Erythroblast (primary cell): ENCODE measurements at regions not wholly inside any gene's neighbourhood (a gene's known extent, or its start where the extent isn't known, plus 50 kb on each side); places are given as distances from the start of the nearest gene placed in this dataset.

ENCODE experiments used
- GATA1 ChIP-seq: IDR thresholded peaks from 2 replicates; pipeline ENCODE4 v1.6.1; 2011; ENCODE audit warnings: low read depth, mild to moderate bottlenecking, control low read depth, low read length, moderate library complexity
- POLR2A ChIP-seq: IDR thresholded peaks from 2 replicates; pipeline ENCODE4 v1.6.1; 2011; ENCODE audit warnings: mild to moderate bottlenecking, low read length

DNA sequence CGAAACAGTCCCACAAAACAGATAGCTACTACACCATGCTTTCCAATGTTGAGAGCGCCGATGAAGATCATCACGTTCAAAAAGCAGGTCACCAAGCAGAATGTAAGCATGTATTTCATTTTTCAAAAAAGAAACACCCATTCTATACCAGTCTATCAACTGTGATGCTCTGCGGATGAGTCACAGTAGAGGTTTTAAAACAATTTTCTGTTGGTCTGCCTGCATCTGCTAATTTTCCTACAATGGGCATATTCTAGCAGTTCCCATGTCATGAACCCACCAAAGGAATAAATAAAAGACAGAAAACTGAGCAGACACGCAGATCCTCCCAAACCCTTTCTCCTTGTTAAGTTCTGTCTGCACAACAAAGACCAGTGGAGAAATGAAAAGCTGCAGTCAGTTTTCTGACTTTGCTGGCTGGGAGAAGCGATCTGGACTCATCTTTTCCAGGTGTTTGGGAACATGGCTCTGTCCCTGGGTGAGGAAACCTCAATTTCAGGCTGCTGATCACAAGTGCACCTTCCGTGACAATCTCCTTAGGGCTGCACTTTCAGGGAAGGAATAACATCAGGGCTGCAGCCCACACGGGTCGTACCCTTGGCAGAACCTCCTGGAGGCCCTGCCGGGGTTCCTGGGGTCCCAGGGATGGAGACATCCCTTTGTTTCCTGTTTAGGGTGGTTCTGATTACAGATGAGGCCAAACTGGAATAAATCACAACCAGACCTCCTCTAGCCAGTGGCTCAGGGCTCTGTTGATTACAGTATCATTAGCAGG is 200.1 kb downstream of the BMP7 start:
- TF ChIP-seq POLR2A (no peak), GATA1 (no peak)
